ENCODE measurements at regions not wholly inside any gene's neighbourhood (a gene's known extent, or its start where the extent isn't known, plus 50 kb on each side); places are given as distances from the start of the nearest gene placed in this dataset.

DNA sequence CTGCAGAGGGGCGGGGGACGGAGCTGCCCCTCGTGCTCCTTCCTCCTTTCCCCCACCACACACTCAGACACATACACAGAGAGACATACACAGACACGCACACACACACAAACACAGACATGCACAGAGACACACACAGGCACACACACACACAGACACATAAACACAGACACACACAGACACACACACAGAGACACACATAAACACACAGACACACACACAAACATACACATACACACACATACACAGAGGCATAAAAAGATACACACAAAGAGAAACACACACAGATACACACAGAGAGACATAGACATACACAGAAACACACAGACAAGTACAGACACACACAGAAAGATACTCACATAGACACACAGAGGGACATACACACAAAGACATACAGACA, 136.0 kb downstream of the UQCRFS1 start:
- Histone ChIP-seq H3K36me3 (ENCODE audit: control insufficient read depth in 2 of 2, insufficient read depth in 2 of 2, low read length in 1 of 2) (no peaks in the 10 kb centered on the region), H3K4me1 (ENCODE audit: control insufficient read depth, insufficient read depth, low read length) (no peaks in the 10 kb centered on the region), H3K27ac (ENCODE audit: control insufficient read depth, insufficient read depth) (no peak overlapping the region), H3K9me3 (replicated peaks; ENCODE audit: control insufficient read depth, insufficient read depth, low read length) (no peaks in the 10 kb centered on the region; the same call in 2 of the 3 replicates), H2AFZ (ENCODE audit: control insufficient read depth, low read depth, low read length) (no peak overlapping the region), H3K9ac (ENCODE audit: control insufficient read depth, insufficient read depth, low read length) (no peak overlapping the region), H3K4me2 (ENCODE audit: control insufficient read depth, insufficient read depth) (no peak overlapping the region), H3K27me3 (replicated peaks in 1 of 2; ENCODE audit: control insufficient read depth in 2 of 2, insufficient read depth in 2 of 2, low read length in 1 of 2) (no peaks in the 10 kb centered on the region), H3K4me3 (no peak overlapping the region), H4K20me1 (ENCODE audit: control insufficient read depth, insufficient read depth) (no peaks in the 10 kb centered on the region), H3K79me2 (ENCODE audit: control insufficient read depth, insufficient read depth, low read length) (no peaks in the 10 kb centered on the region)
- ChIA-PET CTCF (no interaction called here), RAD21 (ENCODE audit: unreplicated experiment) (no interaction called here), SMC1A (ENCODE audit: uncharacterized antibody, unreplicated experiment) (no interaction called here), POLR2A (no interaction called here)
- TF ChIP-seq NR2F1 (conservative IDR thresholded peaks at IDR 0.05) (no peak), CHD2 (IDR thresholded peaks at IDR 0.05; ENCODE audit: borderline replicate concordance, low read depth, low read length) (no peak), MYC (IDR thresholded peaks at IDR 0.05; ENCODE audit: insufficient read depth, insufficient read length, insufficient replicate concordance, low read length, severe bottlenecking) (no peak), SRF (IDR thresholded peaks at IDR 0.05; ENCODE audit: low read depth in 2 of 2, low read length in 2 of 2) (no peak), SMAD5 (IDR thresholded peaks at IDR 0.05; ENCODE audit: low read depth) (no peak), KDM1A (IDR thresholded peaks at IDR 0.05; ENCODE audit: borderline replicate concordance) (no peak), TAF1 (IDR thresholded peaks at IDR 0.05; ENCODE audit: borderline replicate concordance, low read depth, low read length) (no peak), SMARCA5 (IDR thresholded peaks at IDR 0.05) (no peak), HDAC6 (IDR thresholded peaks at IDR 0.05; ENCODE audit: unreplicated experiment) (no peak), ZZZ3 (IDR thresholded peaks at IDR 0.05; ENCODE audit: control insufficient read depth, insufficient read length, low read depth) (no peak), RELA (IDR thresholded peaks at IDR 0.05; ENCODE audit: borderline replicate concordance, partially characterized antibody) (no peak), ASH2L (IDR thresholded peaks at IDR 0.05; ENCODE audit: borderline replicate concordance, low read depth) (no peak), TBL1XR1 (IDR thresholded peaks at IDR 0.05; ENCODE audit: low read depth, low read length) (no peak)
- TF ChIP-seq, protein P1, sequence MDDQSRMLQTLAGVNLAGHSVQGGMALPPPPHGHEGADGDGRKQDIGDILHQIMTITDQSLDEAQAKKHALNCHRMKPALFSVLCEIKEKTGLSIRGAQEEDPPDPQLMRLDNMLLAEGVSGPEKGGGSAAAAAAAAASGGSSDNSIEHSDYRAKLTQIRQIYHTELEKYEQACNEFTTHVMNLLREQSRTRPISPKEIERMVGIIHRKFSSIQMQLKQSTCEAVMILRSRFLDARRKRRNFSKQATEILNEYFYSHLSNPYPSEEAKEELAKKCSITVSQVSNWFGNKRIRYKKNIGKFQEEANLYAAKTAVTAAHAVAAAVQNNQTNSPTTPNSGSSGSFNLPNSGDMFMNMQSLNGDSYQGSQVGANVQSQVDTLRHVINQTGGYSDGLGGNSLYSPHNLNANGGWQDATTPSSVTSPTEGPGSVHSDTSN (IDR thresholded peaks at IDR 0.05; ENCODE audit: insufficient replicate concordance, low read depth, low read length) = no peak
- TF ChIP-seq, protein P2, sequence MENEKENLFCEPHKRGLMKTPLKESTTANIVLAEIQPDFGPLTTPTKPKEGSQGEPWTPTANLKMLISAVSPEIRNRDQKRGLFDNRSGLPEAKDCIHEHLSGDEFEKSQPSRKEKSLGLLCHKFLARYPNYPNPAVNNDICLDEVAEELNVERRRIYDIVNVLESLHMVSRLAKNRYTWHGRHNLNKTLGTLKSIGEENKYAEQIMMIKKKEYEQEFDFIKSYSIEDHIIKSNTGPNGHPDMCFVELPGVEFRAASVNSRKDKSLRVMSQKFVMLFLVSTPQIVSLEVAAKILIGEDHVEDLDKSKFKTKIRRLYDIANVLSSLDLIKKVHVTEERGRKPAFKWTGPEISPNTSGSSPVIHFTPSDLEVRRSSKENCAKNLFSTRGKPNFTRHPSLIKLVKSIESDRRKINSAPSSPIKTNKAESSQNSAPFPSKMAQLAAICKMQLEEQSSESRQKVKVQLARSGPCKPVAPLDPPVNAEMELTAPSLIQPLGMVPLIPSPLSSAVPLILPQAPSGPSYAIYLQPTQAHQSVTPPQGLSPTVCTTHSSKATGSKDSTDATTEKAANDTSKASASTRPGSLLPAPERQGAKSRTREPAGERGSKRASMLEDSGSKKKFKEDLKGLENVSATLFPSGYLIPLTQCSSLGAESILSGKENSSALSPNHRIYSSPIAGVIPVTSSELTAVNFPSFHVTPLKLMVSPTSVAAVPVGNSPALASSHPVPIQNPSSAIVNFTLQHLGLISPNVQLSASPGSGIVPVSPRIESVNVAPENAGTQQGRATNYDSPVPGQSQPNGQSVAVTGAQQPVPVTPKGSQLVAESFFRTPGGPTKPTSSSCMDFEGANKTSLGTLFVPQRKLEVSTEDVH (IDR thresholded peaks at IDR 0.05; ENCODE audit: low read depth, partially characterized antibody) = no peak
- TF ChIP-seq, protein P3, sequence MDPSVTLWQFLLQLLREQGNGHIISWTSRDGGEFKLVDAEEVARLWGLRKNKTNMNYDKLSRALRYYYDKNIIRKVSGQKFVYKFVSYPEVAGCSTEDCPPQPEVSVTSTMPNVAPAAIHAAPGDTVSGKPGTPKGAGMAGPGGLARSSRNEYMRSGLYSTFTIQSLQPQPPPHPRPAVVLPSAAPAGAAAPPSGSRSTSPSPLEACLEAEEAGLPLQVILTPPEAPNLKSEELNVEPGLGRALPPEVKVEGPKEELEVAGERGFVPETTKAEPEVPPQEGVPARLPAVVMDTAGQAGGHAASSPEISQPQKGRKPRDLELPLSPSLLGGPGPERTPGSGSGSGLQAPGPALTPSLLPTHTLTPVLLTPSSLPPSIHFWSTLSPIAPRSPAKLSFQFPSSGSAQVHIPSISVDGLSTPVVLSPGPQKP (IDR thresholded peaks at IDR 0.05; ENCODE audit: low read depth, low read length) = no peak
- TF ChIP-seq, protein P4, sequence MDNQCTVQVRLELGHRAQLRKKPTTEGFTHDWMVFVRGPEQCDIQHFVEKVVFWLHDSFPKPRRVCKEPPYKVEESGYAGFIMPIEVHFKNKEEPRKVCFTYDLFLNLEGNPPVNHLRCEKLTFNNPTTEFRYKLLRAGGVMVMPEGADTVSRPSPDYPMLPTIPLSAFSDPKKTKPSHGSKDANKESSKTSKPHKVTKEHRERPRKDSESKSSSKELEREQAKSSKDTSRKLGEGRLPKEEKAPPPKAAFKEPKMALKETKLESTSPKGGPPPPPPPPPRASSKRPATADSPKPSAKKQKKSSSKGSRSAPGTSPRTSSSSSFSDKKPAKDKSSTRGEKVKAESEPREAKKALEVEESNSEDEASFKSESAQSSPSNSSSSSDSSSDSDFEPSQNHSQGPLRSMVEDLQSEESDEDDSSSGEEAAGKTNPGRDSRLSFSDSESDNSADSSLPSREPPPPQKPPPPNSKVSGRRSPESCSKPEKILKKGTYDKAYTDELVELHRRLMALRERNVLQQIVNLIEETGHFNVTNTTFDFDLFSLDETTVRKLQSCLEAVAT (IDR thresholded peaks at IDR 0.05) = no peak
- DNase-seq (ENCODE audit: low read depth, low spot score) (no peak), ATAC-seq (no peak), FAIRE-seq (no peak)
- WGBS (ENCODE audit: insufficient coverage, insufficient replicate concordance, low lambda C conversion rate, missing lambda C conversion rate) = 8% methylated on average over 4 of the region's 4 CpGs
- intact Hi-C loops (cut with micrococcal nuclease; ENCODE audit: unreplicated experiment) = no loop called here
- in situ Hi-C loops (cut with MboI) = no loop called here
- BruUV-seq (replicated peaks) = no TSS peak
